Activated CD4-positive, alpha-beta T cell treated with anti-CD3 and anti-CD28 coated beads, Interleukin-2, amount 50 U/mL, for 48 hours (primary cell): ENCODE measurements at regions not wholly inside any gene's neighbourhood (a gene's known extent, or its start where the extent isn't known, plus 50 kb on each side); places are given as distances from the start of the nearest gene placed in this dataset.
A peak's percentile ranks its signal among the peaks of the same experiment; 100 is the strongest.

ENCODE experiments used
- DNase-seq, 2 experiments: peaks; one replicate each; pipeline ENCODE4 v3.0.0-alpha.2; 2020

GRCh38 chr18:47758000-47758399, 172.5 kb downstream of the SMAD2 start:
- DNase-seq, result no peak

- DNase-seq, result peak; percentile 61 to 72
These were observed 174.0 kb downstream of the SMAD2 start for GRCh38 chr18:47756364-47757016.

GRCh38 chr18:47755102-47755456, 175.4 kb downstream of the SMAD2 start:
- DNase-seq, result no peak

- peak; percentile 68 to 79 for DNase-seq
These were observed 176.0 kb downstream of the SMAD2 start for GRCh38 chr18:47754311-47755101.

GRCh38 chr18:47752796-47753645, 177.4 kb downstream of the SMAD2 start:
- no peak for DNase-seq

GRCh38 chr18:47750889-47751423, 179.5 kb downstream of the SMAD2 start:
- no peak for DNase-seq

- DNase-seq, result no peak
These were observed 180.9 kb downstream of the SMAD2 start for GRCh38 chr18:47749600-47749973.

- peak; percentile 81 to 84 for DNase-seq
These were observed 181.4 kb downstream of the SMAD2 start for GRCh38 chr18:47748847-47749599.

GRCh38 chr18:47748093-47748796, 182.2 kb downstream of the SMAD2 start:
- no peak for DNase-seq

- DNase-seq, result no peak
These were observed 183.1 kb downstream of the SMAD2 start for GRCh38 chr18:47747260-47747795.

GRCh38 chr18:47746615-47747014, 183.8 kb downstream of the SMAD2 start:
- no peak for DNase-seq

- no peak for DNase-seq
These were observed 185.2 kb downstream of the SMAD2 start for GRCh38 chr18:47745227-47745626.

GRCh38 chr18:47737956-47738355, 192.5 kb downstream of the SMAD2 start:
- DNase-seq, result no peak

- no peak for DNase-seq
These were observed 193.1 kb downstream of the SMAD2 start for GRCh38 chr18:47737198-47737830.

- no peak for DNase-seq
These were observed 193.9 kb downstream of the SMAD2 start for GRCh38 chr18:47736376-47737140.

- no peak for DNase-seq
These were observed 195.3 kb downstream of the SMAD2 start for GRCh38 chr18:47735041-47735702.

GRCh38 chr18:47731276-47731675, 199.2 kb downstream of the SMAD2 start:
- DNase-seq, result no peak

GRCh38 chr18:47730795-47731194, 199.7 kb downstream of the SMAD2 start:
- DNase-seq, result no peak

- DNase-seq, result no peak
These were observed 201.1 kb downstream of the SMAD2 start for GRCh38 chr18:47729356-47729755.

- no peak for DNase-seq
These were observed 201.5 kb downstream of the SMAD2 start for GRCh38 chr18:47728921-47729320.
